ENCODE measurements at regions not wholly inside any gene's neighbourhood (a gene's known extent, or its start where the extent isn't known, plus 50 kb on each side); places are given as distances from the start of the nearest gene placed in this dataset.
"Not testable (repeated sequence)": the region's sequence is repeated elsewhere in the genome, so short reads cannot be mapped to it uniquely, and the experiment has no call there.

GRCh38 chr7:114294036-114294435, 120.6 kb upstream of the FOXP2 start:
- no peak for FAIRE-seq
- no peak for DNase-seq (ENCODE audit: extremely low spot score, insufficient read length, low read depth)

DNA sequence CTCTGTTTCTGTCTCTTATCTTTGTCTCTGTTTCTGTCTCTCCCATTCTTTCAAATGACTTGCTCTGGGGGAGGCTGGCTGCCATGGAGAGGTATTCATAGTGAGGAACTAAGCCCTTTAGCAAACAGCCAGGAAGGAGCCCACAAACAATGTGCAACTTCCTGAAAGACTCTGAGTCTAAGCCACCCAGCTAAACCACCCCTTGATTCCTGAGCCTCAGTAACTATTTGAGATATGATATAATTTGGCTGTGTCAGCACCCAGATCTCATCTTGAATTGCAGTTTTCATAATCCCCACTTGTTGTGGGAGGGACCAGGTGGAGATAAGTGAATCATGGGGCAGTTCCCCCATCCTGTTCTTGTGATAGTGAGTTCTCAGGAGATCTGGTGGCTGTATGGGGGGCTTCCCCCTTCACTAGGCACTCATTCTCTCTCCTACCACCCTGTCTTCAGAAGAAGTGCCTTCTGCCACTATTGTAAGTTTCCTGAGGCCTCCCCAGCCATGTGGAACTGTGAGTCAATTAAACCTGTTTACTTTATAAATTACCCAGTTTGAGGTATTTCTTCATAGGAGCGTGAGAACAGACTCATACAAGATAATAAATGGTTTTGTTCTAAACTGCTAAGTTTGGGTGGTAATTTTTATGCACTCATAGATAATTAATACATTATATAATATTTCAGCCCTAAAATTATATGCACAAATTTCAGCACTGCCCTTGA, 121.2 kb upstream of the FOXP2 start:
- no peak for DNase-seq (ENCODE audit: extremely low spot score, insufficient read length, low read depth)
- no peak for FAIRE-seq

DNA sequence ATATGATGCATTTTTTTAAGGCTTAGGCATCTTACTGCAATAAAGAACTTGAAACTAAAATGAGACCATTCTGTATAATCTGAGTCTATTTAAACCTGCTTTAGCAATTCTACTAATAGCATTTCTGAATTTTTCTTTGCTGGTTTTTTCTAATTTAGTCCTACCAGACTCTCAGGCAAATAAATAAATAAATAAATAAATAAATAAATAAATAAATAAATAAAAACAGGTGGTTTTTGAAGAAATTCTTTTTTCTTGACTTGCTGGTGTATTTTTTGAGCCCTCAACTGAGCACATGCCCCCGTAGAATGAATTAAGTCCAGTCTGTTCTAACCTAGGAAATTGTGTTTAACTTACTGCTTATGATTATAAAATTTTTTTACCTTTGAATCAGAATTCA, 134.7 kb upstream of the FOXP2 start:
- DNase-seq (ENCODE audit: extremely low spot score, insufficient read length, low read depth) (no peak), FAIRE-seq (no peak)

GRCh38 chr7:114273218-114273617, 141.4 kb upstream of the FOXP2 start:
- DNase-seq (ENCODE audit: extremely low spot score, insufficient read length, low read depth): no peak
- no peak for FAIRE-seq

- DNase-seq (ENCODE audit: extremely low spot score, insufficient read length, low read depth) (no peak), FAIRE-seq (no peak)
These were observed 144.9 kb upstream of the FOXP2 start for GRCh38 chr7:114269714-114270113.

- FAIRE-seq; DNase-seq (ENCODE audit: extremely low spot score, insufficient read length, low read depth): not testable (repeated sequence)
These were observed 147.1 kb upstream of the FOXP2 start for GRCh38 chr7:114267550-114267949.

- DNase-seq (ENCODE audit: extremely low spot score, insufficient read length, low read depth) (no peak), FAIRE-seq (no peak)
These were observed 150.6 kb upstream of the FOXP2 start for GRCh38 chr7:114264023-114264422.

DNA sequence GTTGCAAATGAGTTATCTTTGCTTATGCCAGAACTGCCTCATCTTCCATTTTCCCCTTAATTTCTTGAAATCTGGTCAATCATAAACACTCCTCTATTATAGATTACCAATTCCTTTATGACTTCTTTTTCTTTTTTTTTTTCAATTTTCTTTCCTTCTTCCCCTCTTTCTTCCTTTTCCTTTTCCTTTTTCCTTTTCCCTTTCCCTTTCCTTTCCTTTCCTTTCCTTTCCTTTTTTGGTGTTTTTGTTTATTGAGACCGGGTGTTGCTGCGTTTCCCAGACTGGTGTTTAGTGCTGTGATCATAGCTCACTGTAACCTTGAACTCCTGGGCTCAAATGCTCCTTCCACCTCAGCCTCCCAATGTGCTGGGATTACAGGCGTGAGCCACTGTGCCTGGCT, 151.4 kb upstream of the FOXP2 start:
- no peak for FAIRE-seq
- no peak for DNase-seq (ENCODE audit: extremely low spot score, insufficient read length, low read depth)

DNA sequence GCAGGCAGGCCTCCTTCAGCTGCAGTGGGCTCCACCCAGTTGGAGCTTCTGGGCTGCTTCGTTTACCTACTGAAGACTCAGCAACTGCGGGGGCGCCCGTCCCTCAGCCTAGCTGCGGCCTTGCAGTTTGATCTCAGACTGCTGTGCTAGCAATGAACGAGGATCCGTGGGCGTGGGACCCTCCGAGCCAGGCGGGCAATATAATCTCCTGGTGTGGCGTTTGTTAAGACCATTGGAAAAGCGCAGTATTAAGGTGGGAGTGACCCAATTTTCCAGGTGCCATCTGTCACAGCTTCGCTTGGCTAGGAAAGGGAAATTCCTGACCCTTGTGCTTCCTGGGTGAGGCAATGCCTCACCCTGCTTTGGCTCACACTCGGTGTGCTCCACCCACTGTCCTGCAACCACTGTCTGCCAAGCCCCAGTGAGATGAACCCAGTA, 159.2 kb upstream of the FOXP2 start:
- no peak for FAIRE-seq
- no peak for DNase-seq (ENCODE audit: extremely low spot score, insufficient read length, low read depth)

DNA sequence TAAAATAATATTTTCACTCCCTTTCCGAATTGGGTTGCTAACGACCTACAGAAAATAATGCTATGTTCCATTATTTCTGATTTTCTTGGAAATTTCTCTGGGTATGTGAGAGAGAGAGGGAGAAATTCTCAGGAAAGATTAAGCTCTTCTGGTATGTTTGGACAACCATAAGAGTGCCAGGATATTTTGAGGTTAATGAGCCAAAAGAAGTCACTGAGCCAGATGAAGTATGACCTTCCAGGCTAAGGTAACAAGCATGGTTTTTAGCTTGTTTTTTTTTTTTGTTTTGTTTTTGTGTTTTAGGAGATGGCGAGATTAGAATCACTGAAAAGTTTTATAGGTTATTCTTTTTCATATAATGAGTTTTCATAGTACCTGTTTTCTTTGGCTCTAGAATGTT, 171.0 kb upstream of the FOXP2 start:
- DNase-seq (ENCODE audit: extremely low spot score, insufficient read length, low read depth): no peak
- FAIRE-seq: no peak

GRCh38 chr7:114242992-114243507, 171.6 kb upstream of the FOXP2 start:
- no peak for DNase-seq (ENCODE audit: extremely low spot score, insufficient read length, low read depth)
- no peak for FAIRE-seq

GRCh38 chr7:114229246-114229645, 185.4 kb upstream of the FOXP2 start:
- FAIRE-seq (no peak), DNase-seq (ENCODE audit: extremely low spot score, insufficient read length, low read depth) (no peak)

- no peak for DNase-seq (ENCODE audit: extremely low spot score, insufficient read length, low read depth)
- no peak for FAIRE-seq
These were observed 188.8 kb upstream of the FOXP2 start for GRCh38 chr7:114225784-114226183.

GRCh38 chr7:114218283-114218682, 196.3 kb upstream of the FOXP2 start:
- no peak for DNase-seq (ENCODE audit: extremely low spot score, insufficient read length, low read depth)
- no peak for FAIRE-seq

DNA sequence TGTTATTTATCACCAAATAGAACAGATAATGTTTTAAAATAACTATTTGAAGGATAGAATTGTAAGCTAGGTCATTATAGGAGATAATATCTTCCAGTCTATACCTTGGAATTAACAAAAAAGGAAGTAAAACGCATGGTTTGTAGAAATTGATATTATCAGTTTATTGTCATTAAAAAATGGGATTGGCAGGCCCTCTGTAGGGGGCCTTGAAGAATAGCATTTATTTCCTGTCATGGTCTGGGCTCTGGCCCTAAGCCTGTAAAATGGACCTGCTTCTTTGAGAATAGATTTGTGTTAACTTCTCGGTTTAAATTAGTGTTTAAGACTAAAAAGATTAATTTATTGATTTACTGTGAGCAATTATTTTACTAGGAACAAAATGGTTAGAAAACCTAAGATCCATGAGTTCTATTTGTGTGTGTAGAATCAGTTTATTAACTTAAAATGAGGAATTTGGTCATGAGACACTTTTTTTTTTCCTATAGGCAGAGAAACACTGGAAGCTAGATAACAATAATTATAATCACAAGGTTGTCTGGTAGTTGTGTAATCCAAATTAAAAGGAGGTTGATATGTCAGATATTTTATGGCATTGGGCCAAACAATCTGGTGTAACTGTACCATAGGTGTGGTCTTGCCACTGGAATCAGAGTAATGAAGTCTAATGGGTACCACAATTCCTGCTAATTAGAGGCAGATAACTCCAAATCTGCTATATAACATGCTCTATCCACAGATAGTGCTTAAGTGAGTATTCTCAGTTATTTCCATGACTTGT, 197.4 kb upstream of the FOXP2 start:
- no peak for DNase-seq (ENCODE audit: extremely low spot score, insufficient read length, low read depth)
- FAIRE-seq: no peak

DNA sequence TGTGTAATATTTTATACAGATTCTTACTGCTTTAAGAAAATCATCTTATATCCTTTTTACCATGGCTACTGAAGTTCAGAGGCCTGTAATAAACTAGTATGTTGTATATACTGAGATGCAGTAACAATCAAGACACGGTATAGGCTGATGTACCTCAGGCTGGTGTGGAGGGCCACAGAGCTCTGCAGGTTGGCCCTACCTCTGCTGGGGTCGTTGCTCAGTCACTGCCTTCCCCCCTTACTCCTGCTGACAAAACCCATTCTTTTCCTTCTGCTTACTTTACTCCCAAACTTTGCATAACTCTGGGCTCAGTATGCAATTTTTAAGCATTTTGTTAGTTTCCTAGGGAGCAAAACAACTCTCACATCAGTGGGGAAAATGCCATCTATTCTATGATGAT, 200.1 kb upstream of the FOXP2 start:
- DNase-seq (ENCODE audit: extremely low spot score, insufficient read length, low read depth) (no peak), FAIRE-seq (no peak)

- FAIRE-seq (no peak), DNase-seq (ENCODE audit: extremely low spot score, insufficient read length, low read depth) (no peak)
These were observed 201.7 kb upstream of the FOXP2 start for GRCh38 chr7:114212721-114213429.

- DNase-seq (ENCODE audit: extremely low spot score, insufficient read length, low read depth) (no peak), FAIRE-seq (no peak)
These were observed 204.6 kb upstream of the FOXP2 start for GRCh38 chr7:114209968-114210367.

DNA sequence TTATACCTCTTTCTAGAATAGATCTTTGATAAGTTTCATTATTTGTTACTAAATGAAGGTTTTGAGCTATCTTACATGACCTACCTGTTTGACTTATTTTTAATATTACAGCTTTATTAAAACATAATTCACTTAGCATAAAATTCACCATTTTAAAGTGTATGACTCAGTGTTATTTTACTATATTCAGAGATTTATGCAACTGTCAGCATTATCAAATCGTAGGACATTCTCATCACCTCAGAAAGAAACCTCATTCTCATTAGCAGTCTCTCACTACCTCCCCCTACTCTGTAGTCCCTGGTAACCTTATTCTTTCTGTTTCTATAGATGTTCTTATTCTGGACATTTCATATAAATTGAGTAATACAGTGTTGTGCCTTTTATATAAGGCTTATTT, 207.9 kb upstream of the FOXP2 start:
- DNase-seq (ENCODE audit: extremely low spot score, insufficient read length, low read depth): no peak
- FAIRE-seq: no peak

- no peak for FAIRE-seq
- DNase-seq (ENCODE audit: extremely low spot score, insufficient read length, low read depth): no peak
These were observed 218.1 kb upstream of the FOXP2 start for GRCh38 chr7:114196517-114196916.

GRCh38 chr7:114190387-114190786, 224.2 kb upstream of the FOXP2 start:
- DNase-seq (ENCODE audit: extremely low spot score, insufficient read length, low read depth) (no peak), FAIRE-seq (no peak)
